ENCODE measurements at regions not wholly inside any gene's neighbourhood (a gene's known extent, or its start where the extent isn't known, plus 50 kb on each side); places are given as distances from the start of the nearest gene placed in this dataset.

- CTCF ChIA-PET: no interaction called here
- POLR2A ChIA-PET: no interaction called here
Measured at GRCh38 chr17:52759864-52760263, 601.4 kb upstream of the CA10 start.

DNA sequence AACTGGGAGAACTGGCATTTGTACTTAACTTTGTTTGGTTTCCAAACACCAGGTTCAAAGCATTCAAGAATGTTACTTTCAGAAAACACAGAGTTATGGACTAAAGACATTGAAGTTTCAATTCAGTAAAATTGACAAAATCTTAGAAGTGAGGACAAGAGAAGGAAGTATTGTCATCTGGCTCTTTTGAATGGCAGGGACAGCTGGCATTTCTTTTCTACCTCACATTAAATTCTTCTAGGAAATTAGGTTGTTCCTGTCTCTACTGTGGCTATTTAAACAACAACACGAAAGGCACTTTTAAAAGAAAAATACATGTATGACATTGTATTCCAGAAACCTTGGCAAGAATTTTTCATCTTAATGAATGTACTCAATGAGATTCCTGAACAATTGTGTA is 600.0 kb upstream of the CA10 start:
- no peak overlapping the region for H3K4me3 ChIP-seq (ENCODE audit: low read depth, low read length)
- no peak for DNase-seq (ENCODE audit: low read depth, low spot score)
- ChIA-PET CTCF (no interaction called here), POLR2A (no interaction called here)
- TF ChIP-seq CTCF (IDR thresholded peaks at IDR 0.05; ENCODE audit: insufficient read depth, low read length, missing control alignments): no peak

More at GRCh38 chr17:52759864-52760263, 601.4 kb upstream of the CA10 start:
- TF ChIP-seq CTCF (IDR thresholded peaks at IDR 0.05; ENCODE audit: insufficient read depth, low read length, missing control alignments): no peak
- no peak overlapping the region for H3K4me3 ChIP-seq (ENCODE audit: low read depth, low read length)
- no peak for DNase-seq (ENCODE audit: low read depth, low spot score)

DNA sequence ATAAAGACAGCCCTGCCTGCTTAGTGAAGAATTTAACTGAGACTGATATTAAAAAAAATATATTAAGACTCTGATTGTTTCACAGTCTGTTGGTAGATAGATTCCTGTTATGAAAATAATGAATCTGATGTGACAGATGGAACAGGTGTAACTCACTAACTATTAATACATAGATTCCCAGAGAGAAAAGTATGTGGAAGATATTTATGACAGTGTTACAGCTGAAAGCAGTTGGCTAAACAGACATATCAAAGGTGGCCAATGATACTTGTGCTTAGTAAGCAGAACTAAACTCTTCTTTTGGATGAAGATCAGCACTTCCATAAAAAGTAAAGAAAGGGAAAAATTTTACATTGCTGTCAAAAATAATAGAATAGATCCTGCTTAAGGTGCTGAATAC is 598.2 kb upstream of the CA10 start:
- POLR2A ChIA-PET: no interaction called here

GRCh38 chr17:52754838-52755237 is 596.3 kb upstream of the CA10 start:
- CTCF ChIA-PET: no interaction called here

More for the DNA sequence above, 598.2 kb upstream of the CA10 start:
- DNase-seq (ENCODE audit: low read depth, low spot score): no peak
- CTCF ChIA-PET: no interaction called here
- TF ChIP-seq CTCF (IDR thresholded peaks at IDR 0.05; ENCODE audit: insufficient read depth, low read length, missing control alignments): no peak
- H3K4me3 ChIP-seq (ENCODE audit: low read depth, low read length): no peak overlapping the region

GRCh38 chr17:52751051-52751450 is 592.5 kb upstream of the CA10 start:
- POLR2A ChIA-PET: no interaction called here
- CTCF ChIA-PET: no interaction called here
- no peak for TF ChIP-seq CTCF (IDR thresholded peaks at IDR 0.05; ENCODE audit: insufficient read depth, low read length, missing control alignments)
- H3K4me3 ChIP-seq (ENCODE audit: low read depth, low read length): no peak overlapping the region
- DNase-seq (ENCODE audit: low read depth, low spot score): no peak

More at GRCh38 chr17:52754838-52755237, 596.3 kb upstream of the CA10 start:
- no peak for TF ChIP-seq CTCF (IDR thresholded peaks at IDR 0.05; ENCODE audit: insufficient read depth, low read length, missing control alignments)
- H3K4me3 ChIP-seq (ENCODE audit: low read depth, low read length): no peak overlapping the region
- no peak for DNase-seq (ENCODE audit: low read depth, low spot score)
- POLR2A ChIA-PET: no interaction called here

- ChIA-PET CTCF (no interaction called here), POLR2A (no interaction called here)
- DNase-seq (ENCODE audit: low read depth, low spot score): no peak
- no peak overlapping the region for H3K4me3 ChIP-seq (ENCODE audit: low read depth, low read length)
- no peak for TF ChIP-seq CTCF (IDR thresholded peaks at IDR 0.05; ENCODE audit: insufficient read depth, low read length, missing control alignments)
Measured at GRCh38 chr17:52744179-52744578, 585.7 kb upstream of the CA10 start.

Data from AG04449 (cell line).